Thyroid gland (tissue), 4 donors: ENCODE measurements at regions not wholly inside any gene's neighbourhood (a gene's known extent, or its start where the extent isn't known, plus 50 kb on each side); places are given as distances from the start of the nearest gene placed in this dataset.

Source experiments
- DNase-seq, 2 donors: peaks; one replicate each; pipeline ENCODE4 v3.0.0-alpha.2; 2019
- H3K27ac ChIP-seq, 3 donors: fragments of 200-600 bp; sonication (generic); 1 replicate in 2 of 3; 2 replicates in 1 of 3; pipeline ENCODE4 v1.5.1; 2016 to 2019; ENCODE audit warnings: mild to moderate bottlenecking in 1 of 3, moderate library complexity in 1 of 3
- H3K27me3 ChIP-seq: fragments of 200-600 bp; sonication (generic); one replicate; pipeline ENCODE4 v1.5.1; 2019
- H3K36me3 ChIP-seq, 2 donors: fragments of 200-600 bp; sonication (generic); one replicate each; pipeline ENCODE4 v1.5.1; 2016 to 2019
- H3K4me1 ChIP-seq, 2 donors: fragments of 200-600 bp; sonication (generic); one replicate each; pipeline ENCODE4 v1.5.1; 2017 to 2019
- H3K4me3 ChIP-seq, 3 donors: fragments of 200-600 bp; sonication (generic); replicated peaks in 1 of 3; 1 replicate in 2 of 3; 2 replicates in 1 of 3; pipeline ENCODE4 v1.5.1; 2016; ENCODE audit warnings: mild to moderate bottlenecking in 1 of 3
- H3K9me3 ChIP-seq: fragments of 200-600 bp; sonication (generic); one replicate; pipeline ENCODE4 v1.5.1; 2017
- CTCF ChIP-seq, 6 experiments: fragments of 200-600 bp in 3 of 6; fragments of 450-650 bp in 3 of 6; sonication (generic) in 3 of 6; IDR thresholded peaks; one replicate each; pipeline ENCODE4 v1.5.1; 2016 to 2019; ENCODE audit warnings: antibody characterized with exemption in 6 of 6, mild to moderate bottlenecking in 2 of 6, inconsistent platforms in 1 of 6, moderate library complexity in 1 of 6
- POLR2A ChIP-seq, 2 donors: fragments of 450-650 bp; IDR thresholded peaks; one replicate each; pipeline ENCODE4 v1.6.1; 2017; ENCODE audit warnings: antibody characterized with exemption in 2 of 2, mild to moderate bottlenecking in 2 of 2, moderate library complexity in 1 of 2
- WGBS, 2 donors: methylation state at CpG; one replicate each; pipeline ENCODE4 v1.1.5; 2017; 5-methylcytosine and 5-hydroxymethylcytosine counted together
- intact Hi-C: fragments of 100-400 bp; cut with DNase I; formaldehyde crosslinking; loops from one replicate; pipeline ENCODE4 v1.15.1; 2023

- no peaks in the 10 kb centered on the region for H3K27me3 ChIP-seq
- intact Hi-C loops: no loop called here
- no peak for DNase-seq
- no peak overlapping the region for H3K27ac ChIP-seq
- no peaks in the 10 kb centered on the region for H3K36me3 ChIP-seq
- H3K4me3 ChIP-seq: no peak overlapping the region
- no peaks in the 10 kb centered on the region for H3K4me1 ChIP-seq
- no peak for TF ChIP-seq CTCF (IDR thresholded peaks at IDR 0.05)
- no peak for TF ChIP-seq POLR2A (IDR thresholded peaks at IDR 0.05)
- 57 to 59% methylated on average over 2 of the region's 2 CpGs for WGBS, 2 donors
- H3K9me3 ChIP-seq: no peaks in the 10 kb centered on the region
These were observed 317.0 kb downstream of the GABRB3 start for GRCh38 chr15:26455828-26456227.

- Histone ChIP-seq H3K27me3 (no peaks in the 10 kb centered on the region), H3K4me3 (no peak overlapping the region), H3K36me3 (no peaks in the 10 kb centered on the region), H3K9me3 (no peaks in the 10 kb centered on the region), H3K4me1 (no peaks in the 10 kb centered on the region), H3K27ac (no peak overlapping the region)
- no peak for TF ChIP-seq CTCF (IDR thresholded peaks at IDR 0.05)
- TF ChIP-seq POLR2A (IDR thresholded peaks at IDR 0.05): no peak
- intact Hi-C loops: no loop called here
- DNase-seq: no peak
- WGBS, 2 donors: 39% methylated on average over 2 of the region's 2 CpGs
These were observed 319.0 kb downstream of the GABRB3 start for GRCh38 chr15:26453914-26454313.

GRCh38 chr15:26451995-26452394 is 320.9 kb downstream of the GABRB3 start:
- Histone ChIP-seq H3K4me3 (no peak overlapping the region), H3K27me3 (no peaks in the 10 kb centered on the region), H3K27ac (no peak overlapping the region), H3K4me1 (no peaks in the 10 kb centered on the region), H3K9me3 (no peaks in the 10 kb centered on the region), H3K36me3 (no peaks in the 10 kb centered on the region)
- DNase-seq: no peak
- no peak for TF ChIP-seq CTCF (IDR thresholded peaks at IDR 0.05)
- TF ChIP-seq POLR2A (IDR thresholded peaks at IDR 0.05): no peak
- WGBS, 2 donors: 78 to 84% methylated on average over 6 of the region's 6 CpGs
- intact Hi-C loops: no loop called here

GRCh38 chr15:26449291-26449690 is 323.6 kb downstream of the GABRB3 start:
- Histone ChIP-seq H3K27ac (no peak overlapping the region), H3K9me3 (no peaks in the 10 kb centered on the region), H3K4me3 (no peak overlapping the region), H3K4me1 (no peaks in the 10 kb centered on the region), H3K36me3 (no peaks in the 10 kb centered on the region), H3K27me3 (no peaks in the 10 kb centered on the region)
- TF ChIP-seq POLR2A (IDR thresholded peaks at IDR 0.05) (no peak), CTCF (IDR thresholded peaks at IDR 0.05) (no peak)
- no peak for DNase-seq
- intact Hi-C loops: no loop called here
- 59 to 68% methylated on average over 7 of the region's 7 CpGs for WGBS, 2 donors

- DNase-seq: no peak
- intact Hi-C loops: no loop called here
- TF ChIP-seq CTCF (IDR thresholded peaks at IDR 0.05) (no peak), POLR2A (IDR thresholded peaks at IDR 0.05) (no peak)
- Histone ChIP-seq H3K4me1 (no peaks in the 10 kb centered on the region), H3K27me3 (no peaks in the 10 kb centered on the region), H3K9me3 (no peaks in the 10 kb centered on the region), H3K4me3 (no peak overlapping the region), H3K36me3 (no peaks in the 10 kb centered on the region), H3K27ac (no peak overlapping the region)
- 77 to 91% methylated on average over 3 to 4 of the region's 4 CpGs for WGBS, 2 donors
These were observed 329.5 kb downstream of the GABRB3 start for GRCh38 chr15:26443321-26443720.
